GM12872 (cell line): ENCODE measurements at regions not wholly inside any gene's neighbourhood (a gene's known extent, or its start where the extent isn't known, plus 50 kb on each side); places are given as distances from the start of the nearest gene placed in this dataset.

Source experiments
- TF ChIP-seq, protein P1 (sequence below): IDR thresholded peaks from 3 replicates; pipeline ENCODE4 v1.5.1; 2011; ENCODE audit warnings: low read depth, mild to moderate bottlenecking, low read length, moderate library complexity; ENCODE audit not compliant: insufficient read depth

DNA sequence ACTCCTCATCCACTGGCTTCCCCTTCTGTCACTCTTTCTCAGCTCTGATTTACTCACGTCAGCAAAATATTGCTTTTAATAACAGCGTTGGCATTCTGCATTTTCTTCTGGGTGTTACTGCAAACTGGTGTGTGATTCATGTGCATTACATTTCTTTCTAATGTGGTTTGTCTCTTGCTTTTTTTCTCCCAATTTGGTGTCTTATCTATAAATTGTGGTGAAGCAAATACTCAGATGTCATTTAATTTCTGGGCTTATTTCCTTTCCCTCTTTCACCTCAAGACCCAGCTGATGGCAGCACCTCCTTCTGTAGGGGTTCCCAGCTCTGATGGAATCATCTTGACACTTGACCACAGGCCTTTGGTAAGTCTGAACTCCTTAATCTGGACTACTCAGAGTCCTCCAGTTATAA lies 180.7 kb upstream of the ZNF618 start:
- TF ChIP-seq, protein P1, sequence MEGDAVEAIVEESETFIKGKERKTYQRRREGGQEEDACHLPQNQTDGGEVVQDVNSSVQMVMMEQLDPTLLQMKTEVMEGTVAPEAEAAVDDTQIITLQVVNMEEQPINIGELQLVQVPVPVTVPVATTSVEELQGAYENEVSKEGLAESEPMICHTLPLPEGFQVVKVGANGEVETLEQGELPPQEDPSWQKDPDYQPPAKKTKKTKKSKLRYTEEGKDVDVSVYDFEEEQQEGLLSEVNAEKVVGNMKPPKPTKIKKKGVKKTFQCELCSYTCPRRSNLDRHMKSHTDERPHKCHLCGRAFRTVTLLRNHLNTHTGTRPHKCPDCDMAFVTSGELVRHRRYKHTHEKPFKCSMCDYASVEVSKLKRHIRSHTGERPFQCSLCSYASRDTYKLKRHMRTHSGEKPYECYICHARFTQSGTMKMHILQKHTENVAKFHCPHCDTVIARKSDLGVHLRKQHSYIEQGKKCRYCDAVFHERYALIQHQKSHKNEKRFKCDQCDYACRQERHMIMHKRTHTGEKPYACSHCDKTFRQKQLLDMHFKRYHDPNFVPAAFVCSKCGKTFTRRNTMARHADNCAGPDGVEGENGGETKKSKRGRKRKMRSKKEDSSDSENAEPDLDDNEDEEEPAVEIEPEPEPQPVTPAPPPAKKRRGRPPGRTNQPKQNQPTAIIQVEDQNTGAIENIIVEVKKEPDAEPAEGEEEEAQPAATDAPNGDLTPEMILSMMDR, result no peak

DNA sequence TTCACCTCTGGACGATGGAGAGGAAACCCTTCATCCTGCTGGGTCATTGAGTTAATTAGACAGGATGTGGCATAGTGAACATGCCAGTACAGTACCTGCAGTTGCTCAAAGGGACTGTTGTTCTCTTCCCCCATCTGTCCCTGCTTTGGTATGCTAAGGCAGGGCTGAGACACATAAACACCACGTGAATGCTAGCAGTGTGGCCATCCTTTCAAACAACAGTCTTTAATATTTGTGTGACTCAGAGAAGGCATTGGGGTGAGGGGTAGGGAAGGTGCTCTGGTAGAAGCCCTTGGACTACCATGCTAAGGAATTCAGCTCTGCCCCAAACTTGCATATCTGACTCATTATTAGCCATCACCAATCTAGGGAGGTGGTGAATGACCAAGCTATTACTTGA lies 180.2 kb upstream of the ZNF618 start:
- TF ChIP-seq, protein P1, result no peak

DNA sequence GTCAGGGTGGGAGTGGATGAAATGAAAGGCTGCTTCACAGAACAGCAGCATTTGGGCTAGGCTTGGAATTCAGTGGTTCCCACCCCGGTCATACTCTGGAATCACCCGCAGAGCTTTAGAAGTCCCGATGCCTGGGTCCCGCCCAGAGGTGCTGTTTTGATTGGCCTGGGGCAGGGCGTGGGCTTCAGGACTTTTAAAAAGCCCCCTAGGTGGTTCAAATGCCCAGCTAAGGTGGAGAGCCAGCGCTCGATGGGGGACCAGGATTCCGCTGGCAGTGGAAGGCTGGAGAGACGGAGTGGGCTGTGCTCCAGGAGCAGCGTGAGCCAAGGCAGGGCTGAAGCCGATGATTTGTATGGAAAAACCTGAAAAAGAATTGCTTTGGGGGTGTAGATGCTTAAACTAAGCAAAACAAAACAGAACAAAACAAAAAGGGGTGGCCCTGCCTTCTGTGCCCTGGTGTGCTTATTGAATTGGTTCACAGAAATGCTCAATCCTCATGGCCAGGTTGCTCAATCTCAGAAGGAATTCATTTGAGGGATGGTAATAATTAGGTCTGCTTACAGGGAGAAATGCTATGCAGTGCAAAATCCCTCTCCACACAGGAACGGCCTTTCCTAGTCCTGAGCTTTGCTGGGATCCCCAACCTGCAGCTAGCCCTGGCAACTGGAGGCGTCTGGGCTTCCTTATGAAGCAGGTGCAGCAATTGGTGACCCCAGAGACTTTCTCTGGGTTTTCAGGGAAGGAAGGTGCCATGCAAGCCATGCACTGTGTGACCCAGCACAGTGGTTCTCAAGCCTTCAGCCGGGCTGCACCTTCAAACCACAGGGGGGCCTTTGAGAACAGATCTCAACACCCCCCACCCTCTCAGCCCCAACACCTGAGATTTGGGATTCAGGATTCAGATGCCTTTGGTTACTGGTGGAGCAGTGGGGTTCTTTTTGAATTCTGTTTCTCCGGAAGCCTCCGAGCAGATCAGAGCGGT lies 174.0 kb upstream of the ZNF618 start:
- TF ChIP-seq, protein P1, result no peak

DNA sequence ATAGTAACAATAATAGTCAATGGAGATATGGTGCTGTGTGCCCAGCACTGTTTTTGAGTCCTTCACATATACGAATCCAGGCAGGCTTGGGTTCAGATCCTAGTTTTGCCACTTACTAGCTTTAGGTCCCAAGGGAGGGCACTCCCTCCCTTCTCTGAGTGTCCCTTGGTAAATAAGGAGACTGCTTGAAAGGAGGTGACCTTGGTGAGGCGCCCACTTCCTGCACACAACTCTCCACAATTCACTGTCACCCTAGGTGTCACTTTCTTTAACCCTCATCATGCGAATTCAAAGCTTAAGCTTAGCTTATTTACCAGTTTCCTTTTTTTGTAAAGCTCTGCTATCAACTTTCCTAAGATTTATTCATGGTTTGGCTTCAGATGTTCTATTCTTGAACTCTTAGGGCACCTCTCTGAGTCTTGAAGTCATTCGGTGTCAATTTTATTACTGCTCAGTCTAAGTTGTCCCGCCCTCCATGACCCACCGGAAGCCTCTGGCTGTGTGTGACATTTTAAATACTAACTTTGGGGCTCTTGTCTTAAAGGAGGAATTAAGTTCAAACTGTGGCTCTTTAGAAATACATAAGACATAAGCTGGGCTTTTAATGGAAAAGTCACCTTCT lies 170.7 kb upstream of the ZNF618 start:
- TF ChIP-seq, protein P1, result no peak

DNA sequence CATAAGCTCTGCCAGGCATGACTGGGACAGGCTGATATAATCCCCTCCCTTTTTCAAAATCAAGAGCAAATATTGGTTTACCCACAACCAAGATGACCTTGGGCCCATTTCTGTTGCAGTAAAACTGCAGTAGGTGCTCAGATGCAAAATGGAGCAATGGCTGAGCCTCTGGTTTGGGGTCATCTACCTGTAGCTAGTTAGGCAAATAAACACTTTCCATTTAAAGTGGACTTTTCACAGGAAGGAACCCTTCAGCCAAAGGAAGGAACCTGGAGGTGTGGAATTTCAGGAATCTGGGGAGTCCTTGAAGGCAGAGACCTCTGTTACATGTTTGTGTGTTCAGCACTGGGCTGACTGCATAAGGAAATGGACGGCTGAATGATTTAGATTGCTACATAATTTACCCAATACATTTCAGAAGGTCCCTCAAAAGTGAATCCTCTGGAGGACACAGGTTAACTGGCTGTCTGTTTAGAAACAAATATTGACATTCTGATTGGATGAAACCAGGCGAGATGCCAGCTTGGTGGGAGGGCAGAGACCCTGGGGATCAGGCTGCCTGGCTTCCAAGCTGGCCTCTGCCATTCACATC lies 170.1 kb upstream of the ZNF618 start:
- TF ChIP-seq, protein P1, result no peak

DNA sequence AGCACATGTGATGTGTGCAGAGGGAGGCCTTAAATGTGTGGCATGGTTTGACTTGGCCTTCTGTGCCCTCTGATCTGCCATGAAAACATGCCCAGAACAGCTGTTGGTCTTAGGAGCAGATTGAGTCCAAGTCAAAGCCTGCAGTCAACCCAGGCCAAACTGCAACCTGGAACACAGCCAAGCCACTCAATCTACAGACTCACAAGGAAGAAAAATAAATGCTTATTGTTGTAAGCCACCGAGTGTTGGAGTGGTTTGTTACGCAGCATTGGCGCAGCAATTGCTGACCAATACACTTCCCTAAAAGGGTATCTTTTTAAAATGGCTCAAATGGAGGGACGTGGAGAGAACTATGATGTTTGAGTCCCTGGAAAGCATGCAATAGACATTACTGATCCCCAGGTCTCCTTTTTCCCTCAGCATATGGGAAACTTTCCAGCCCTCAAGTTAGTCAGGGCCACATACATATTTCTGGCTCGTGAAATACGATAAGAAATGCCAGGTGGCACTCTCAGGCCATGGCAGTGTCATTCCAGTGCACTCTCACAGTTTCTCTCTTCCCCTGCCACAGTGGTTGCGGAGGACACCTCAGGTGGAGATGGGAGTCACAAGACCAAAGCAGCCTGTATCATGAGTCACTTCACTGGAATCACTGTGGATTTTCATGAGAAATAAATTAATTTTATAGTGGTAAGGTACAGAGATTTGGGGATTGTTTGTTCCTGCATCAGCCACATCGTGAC lies 168.0 kb upstream of the ZNF618 start:
- TF ChIP-seq, protein P1, result no peak
